ENCODE measurements at regions not wholly inside any gene's neighbourhood (a gene's known extent, or its start where the extent isn't known, plus 50 kb on each side); places are given as distances from the start of the nearest gene placed in this dataset.

- ChIA-PET POLR2A (no interaction called here), CTCF (no interaction called here)
- Mint-ChIP-seq H3K36me3 (ENCODE audit: low read depth) (no peaks in the 10 kb centered on the region), H3K27ac (no peak overlapping the region), H3K4me1 (ENCODE audit: low read depth) (no peaks in the 10 kb centered on the region), H3K27me3 (ENCODE audit: low read depth) (no peaks in the 10 kb centered on the region), H3K9me3 (ENCODE audit: insufficient read depth) (no peaks in the 10 kb centered on the region), H3K4me3 (no peak overlapping the region)
- DNase-seq, result no peak
- ATAC-seq, result no peak
Measured at GRCh38 chr2:60042023-60042422, 511.4 kb downstream of the BCL11A start.

- no peaks in the 10 kb centered on the region for H3K27me3 Mint-ChIP-seq (ENCODE audit: low read depth)
- ATAC-seq (no peak), DNase-seq (no peak)
- ChIA-PET CTCF (no interaction called here), POLR2A (no interaction called here)
- H3K9me3 Mint-ChIP-seq (ENCODE audit: insufficient read depth), result no peaks in the 10 kb centered on the region
- no peak overlapping the region for H3K4me3 Mint-ChIP-seq
- no peak overlapping the region for H3K27ac Mint-ChIP-seq
- no peaks in the 10 kb centered on the region for H3K4me1 Mint-ChIP-seq (ENCODE audit: low read depth)
- H3K36me3 Mint-ChIP-seq (ENCODE audit: low read depth), result no peaks in the 10 kb centered on the region
Measured at GRCh38 chr2:60033325-60033724, 520.1 kb downstream of the BCL11A start.

GRCh38 chr2:60029566-60029883, 523.9 kb downstream of the BCL11A start:
- Mint-ChIP-seq H3K9me3 (ENCODE audit: insufficient read depth) (no peaks in the 10 kb centered on the region), H3K36me3 (ENCODE audit: low read depth) (no peaks in the 10 kb centered on the region), H3K27ac (no peak overlapping the region), H3K4me3 (no peak overlapping the region), H3K4me1 (ENCODE audit: low read depth) (no peaks in the 10 kb centered on the region), H3K27me3 (ENCODE audit: low read depth) (no peaks in the 10 kb centered on the region)
- POLR2A ChIA-PET, result no interaction called here
- no peak for DNase-seq
- ATAC-seq, result no peak
- CTCF ChIA-PET, result interaction anchor here (1.0 kb wide), 1 partner anchor 205 kb away, joined by 3 read pairs; no protein-coding TSS in a partner anchor

- Mint-ChIP-seq H3K9me3 (ENCODE audit: insufficient read depth) (no peaks in the 10 kb centered on the region), H3K4me3 (no peak overlapping the region), H3K27ac (no peak overlapping the region), H3K27me3 (ENCODE audit: low read depth) (no peaks in the 10 kb centered on the region), H3K36me3 (ENCODE audit: low read depth) (no peaks in the 10 kb centered on the region), H3K4me1 (ENCODE audit: low read depth) (no peaks in the 10 kb centered on the region)
- ATAC-seq, result no peak
- DNase-seq, result no peak
- ChIA-PET CTCF (interaction anchor here (1.0 kb wide), 1 partner anchor 205 kb away, joined by 3 read pairs; no protein-coding TSS in a partner anchor), POLR2A (no interaction called here)
Measured at GRCh38 chr2:60028849-60029565, 524.4 kb downstream of the BCL11A start.

GRCh38 chr2:60025496-60025895, 528.0 kb downstream of the BCL11A start:
- Mint-ChIP-seq H3K4me1 (ENCODE audit: low read depth) (no peaks in the 10 kb centered on the region), H3K27me3 (ENCODE audit: low read depth) (no peaks in the 10 kb centered on the region), H3K27ac (no peak overlapping the region), H3K36me3 (ENCODE audit: low read depth) (no peaks in the 10 kb centered on the region), H3K4me3 (no peak overlapping the region), H3K9me3 (ENCODE audit: insufficient read depth) (no peaks in the 10 kb centered on the region)
- ChIA-PET CTCF (no interaction called here), POLR2A (no interaction called here)
- DNase-seq (no peak), ATAC-seq (no peak)

- Mint-ChIP-seq H3K9me3 (ENCODE audit: insufficient read depth) (peaks cover 5% of the 10 kb centered on the region), H3K4me3 (no peak overlapping the region), H3K27ac (no peak overlapping the region), H3K27me3 (ENCODE audit: low read depth) (no peaks in the 10 kb centered on the region), H3K4me1 (ENCODE audit: low read depth) (no peaks in the 10 kb centered on the region), H3K36me3 (ENCODE audit: low read depth) (no peaks in the 10 kb centered on the region)
- ATAC-seq, result no peak
- ChIA-PET CTCF (no interaction called here), POLR2A (no interaction called here)
- no peak for DNase-seq
Measured at GRCh38 chr2:60023256-60023985, 530.0 kb downstream of the BCL11A start.

- DNase-seq (no peak), ATAC-seq (no peak)
- H3K27ac Mint-ChIP-seq, result no peak overlapping the region
- CTCF ChIA-PET, result no interaction called here
- H3K27me3 Mint-ChIP-seq (ENCODE audit: low read depth), result no peaks in the 10 kb centered on the region
- no peaks in the 10 kb centered on the region for H3K9me3 Mint-ChIP-seq (ENCODE audit: insufficient read depth)
- no peaks in the 10 kb centered on the region for H3K36me3 Mint-ChIP-seq (ENCODE audit: low read depth)
- no peaks in the 10 kb centered on the region for H3K4me1 Mint-ChIP-seq (ENCODE audit: low read depth)
- H3K4me3 Mint-ChIP-seq, result no peak overlapping the region
- POLR2A ChIA-PET, result interaction anchor here (0.6 kb wide), 1 partner anchor 252 kb away, joined by 3 read pairs; no protein-coding TSS in a partner anchor
Measured at GRCh38 chr2:60007671-60008070, 545.8 kb downstream of the BCL11A start.

- ChIA-PET POLR2A (no interaction called here), CTCF (no interaction called here)
- ATAC-seq (no peak), DNase-seq (no peak)
- Mint-ChIP-seq H3K4me3 (no peak overlapping the region), H3K36me3 (ENCODE audit: low read depth) (no peaks in the 10 kb centered on the region), H3K27ac (no peak overlapping the region), H3K9me3 (ENCODE audit: insufficient read depth) (no peaks in the 10 kb centered on the region), H3K27me3 (ENCODE audit: low read depth) (no peaks in the 10 kb centered on the region), H3K4me1 (ENCODE audit: low read depth) (no peaks in the 10 kb centered on the region)
Measured at GRCh38 chr2:60003076-60003475, 550.4 kb downstream of the BCL11A start.

- H3K27ac Mint-ChIP-seq, result no peak overlapping the region
- no peaks in the 10 kb centered on the region for H3K27me3 Mint-ChIP-seq (ENCODE audit: low read depth)
- ATAC-seq, result no peak
- no peaks in the 10 kb centered on the region for H3K4me1 Mint-ChIP-seq (ENCODE audit: low read depth)
- CTCF ChIA-PET, result no interaction called here
- no peak for DNase-seq
- H3K4me3 Mint-ChIP-seq, result no peak overlapping the region
- no peaks in the 10 kb centered on the region for H3K36me3 Mint-ChIP-seq (ENCODE audit: low read depth)
- H3K9me3 Mint-ChIP-seq (ENCODE audit: insufficient read depth), result no peaks in the 10 kb centered on the region
- POLR2A ChIA-PET, result no interaction called here
Measured at GRCh38 chr2:60002183-60002867, 551.1 kb downstream of the BCL11A start.

- Mint-ChIP-seq H3K27ac (no peak overlapping the region), H3K27me3 (ENCODE audit: low read depth) (no peaks in the 10 kb centered on the region), H3K36me3 (ENCODE audit: low read depth) (no peaks in the 10 kb centered on the region), H3K4me1 (ENCODE audit: low read depth) (no peaks in the 10 kb centered on the region), H3K4me3 (no peak overlapping the region), H3K9me3 (ENCODE audit: insufficient read depth) (no peaks in the 10 kb centered on the region)
- DNase-seq, result no peak
- ChIA-PET POLR2A (no interaction called here), CTCF (no interaction called here)
- no peak for ATAC-seq
Measured at GRCh38 chr2:60000686-60001085, 552.8 kb downstream of the BCL11A start.

GRCh38 chr2:59998324-59998723, 555.1 kb downstream of the BCL11A start:
- H3K4me3 Mint-ChIP-seq, result no peak overlapping the region
- ChIA-PET POLR2A (no interaction called here), CTCF (no interaction called here)
- H3K9me3 Mint-ChIP-seq (ENCODE audit: insufficient read depth), result no peaks in the 10 kb centered on the region
- ATAC-seq (no peak), DNase-seq (no peak)
- H3K4me1 Mint-ChIP-seq (ENCODE audit: low read depth), result no peaks in the 10 kb centered on the region
- no peaks in the 10 kb centered on the region for H3K27me3 Mint-ChIP-seq (ENCODE audit: low read depth)
- no peaks in the 10 kb centered on the region for H3K36me3 Mint-ChIP-seq (ENCODE audit: low read depth)
- no peak overlapping the region for H3K27ac Mint-ChIP-seq

GRCh38 chr2:59997371-59997770, 556.1 kb downstream of the BCL11A start:
- no peak overlapping the region for H3K27ac Mint-ChIP-seq
- DNase-seq (no peak), ATAC-seq (no peak)
- POLR2A ChIA-PET, result no interaction called here
- H3K4me3 Mint-ChIP-seq, result no peak overlapping the region
- no peaks in the 10 kb centered on the region for H3K9me3 Mint-ChIP-seq (ENCODE audit: insufficient read depth)
- H3K27me3 Mint-ChIP-seq (ENCODE audit: low read depth), result no peaks in the 10 kb centered on the region
- CTCF ChIA-PET, result no interaction called here
- H3K36me3 Mint-ChIP-seq (ENCODE audit: low read depth), result no peaks in the 10 kb centered on the region
- H3K4me1 Mint-ChIP-seq (ENCODE audit: low read depth), result no peaks in the 10 kb centered on the region

Data from activated CD8-positive, alpha-beta T cell treated with anti-CD3 and anti-CD28 coated beads, Interleukin-2, amount 10 ng/mL, durations not matched to agents 7 days and 5 days (primary cell).